ENCODE measurements at regions not wholly inside any gene's neighbourhood (a gene's known extent, or its start where the extent isn't known, plus 50 kb on each side); places are given as distances from the start of the nearest gene placed in this dataset.

- DNase-seq, result no peak
These were observed 349.2 kb upstream of the MAD2L1 start for GRCh38 chr4:120415896-120416295.

- no peak for DNase-seq
These were observed 340.3 kb upstream of the MAD2L1 start for GRCh38 chr4:120406960-120407359.

GRCh38 chr4:120403296-120403695, 336.6 kb upstream of the MAD2L1 start:
- DNase-seq, result no peak

GRCh38 chr4:120400441-120400840, 333.8 kb upstream of the MAD2L1 start:
- DNase-seq, result no peak

GRCh38 chr4:120399826-120400225, 333.2 kb upstream of the MAD2L1 start:
- DNase-seq, result no peak

- no peak for DNase-seq
These were observed 329.1 kb upstream of the MAD2L1 start for GRCh38 chr4:120395746-120396145.

- no peak for DNase-seq
These were observed 289.2 kb upstream of the MAD2L1 start for GRCh38 chr4:120355881-120356280.

GRCh38 chr4:120354381-120354780, 287.7 kb upstream of the MAD2L1 start:
- DNase-seq, result no peak

GRCh38 chr4:120353235-120353634, 286.6 kb upstream of the MAD2L1 start:
- DNase-seq, result no peak

GRCh38 chr4:120352739-120353138, 286.1 kb upstream of the MAD2L1 start:
- no peak for DNase-seq

GRCh38 chr4:120348948-120349347, 282.3 kb upstream of the MAD2L1 start:
- no peak for DNase-seq

- DNase-seq, result no peak
These were observed 281.9 kb upstream of the MAD2L1 start for GRCh38 chr4:120348521-120348920.

- peak; percentile 18 for DNase-seq
These were observed 265.1 kb upstream of the MAD2L1 start for GRCh38 chr4:120331486-120332370.

GRCh38 chr4:120329386-120329785, 262.7 kb upstream of the MAD2L1 start:
- no peak for DNase-seq

- no peak for DNase-seq
These were observed 260.6 kb upstream of the MAD2L1 start for GRCh38 chr4:120327276-120327675.

GRCh38 chr4:120319046-120319767, 252.6 kb upstream of the MAD2L1 start:
- no peak for DNase-seq

- no peak for DNase-seq
These were observed 251.7 kb upstream of the MAD2L1 start for GRCh38 chr4:120318196-120318846.

- DNase-seq, result no peak
These were observed 251.1 kb upstream of the MAD2L1 start for GRCh38 chr4:120317713-120318112.

- DNase-seq, result no peak
These were observed 249.8 kb upstream of the MAD2L1 start for GRCh38 chr4:120316416-120316815.

- no peak for DNase-seq
These were observed 248.3 kb upstream of the MAD2L1 start for GRCh38 chr4:120314969-120315368.

GRCh38 chr4:120304801-120305200, 238.2 kb upstream of the MAD2L1 start:
- no peak for DNase-seq

- DNase-seq, result peak; percentile 72
These were observed 233.0 kb upstream of the MAD2L1 start for GRCh38 chr4:120299631-120300030.

- DNase-seq, result no peak
These were observed 226.7 kb upstream of the MAD2L1 start for GRCh38 chr4:120293341-120293740.

GRCh38 chr4:120291541-120291940, 224.9 kb upstream of the MAD2L1 start:
- DNase-seq, result no peak

All from DMS153 (cell line).